ENCODE measurements at regions not wholly inside any gene's neighbourhood (a gene's known extent, or its start where the extent isn't known, plus 50 kb on each side); places are given as distances from the start of the nearest gene placed in this dataset.

DNA sequence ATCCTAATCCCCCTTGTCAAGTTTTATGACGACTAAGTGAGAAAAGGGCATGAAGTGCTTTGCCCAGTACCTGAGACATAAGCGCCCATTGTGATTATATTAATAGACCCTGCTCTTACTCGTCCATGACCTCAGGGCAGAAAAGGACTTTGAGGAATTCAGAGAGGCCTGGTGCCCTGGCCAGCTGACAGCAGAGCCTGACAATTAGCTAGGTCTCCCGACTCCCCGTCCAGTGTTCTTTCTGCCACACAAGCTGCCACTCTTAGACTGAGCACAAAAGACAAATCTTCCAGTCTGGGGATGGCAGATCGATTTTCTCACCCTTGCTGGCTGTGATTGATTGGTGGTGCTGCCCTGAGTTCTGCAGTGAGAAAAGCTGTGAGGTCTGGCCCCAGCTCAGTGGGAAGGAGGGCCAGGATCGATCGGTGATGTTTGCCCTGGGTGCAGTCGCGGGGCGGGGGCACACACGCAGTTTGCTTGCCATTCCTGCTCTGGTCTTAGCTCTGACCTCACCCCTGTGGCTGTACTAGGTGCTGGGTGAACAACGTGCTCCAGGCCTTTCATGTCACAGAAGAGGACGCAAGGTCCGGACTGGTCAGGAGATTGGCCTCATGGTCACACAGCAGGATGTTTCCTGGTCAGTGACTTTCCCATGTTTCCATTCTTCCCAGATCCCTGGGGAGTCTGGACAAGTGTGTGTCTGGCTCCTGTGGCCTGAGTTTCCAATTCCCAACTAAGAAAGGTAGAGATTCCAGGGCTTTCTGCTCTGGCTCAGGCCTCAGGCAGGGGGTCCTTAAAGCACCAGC lies 67.4 kb upstream of the TLE3 start:
- Histone ChIP-seq H3K27me3 (ENCODE audit: insufficient read depth, low read length) (no peaks in the 10 kb centered on the region), H3K4me3 (replicated peaks in 1 of 2; ENCODE audit: low read depth in 1 of 2, low read length in 2 of 2) (no peak overlapping the region), H3K4me1 (ENCODE audit: control insufficient read depth in 1 of 2, insufficient read depth in 2 of 2, low read length in 2 of 2) (peaks cover 0 to 3% of the 10 kb centered on the region in 2 experiments; a peak in 1 of 4 replicates), H2AFZ (ENCODE audit: low read depth, low read length, poor library complexity, severe bottlenecking) (no peak overlapping the region), H3K4me2 (ENCODE audit: low read length) (no peak overlapping the region), H3K79me2 (ENCODE audit: insufficient read depth, low read length) (no peaks in the 10 kb centered on the region), H3K36me3 (ENCODE audit: control insufficient read depth in 1 of 2, insufficient read depth in 2 of 2, low read length in 2 of 2) (no peaks in the 10 kb centered on the region), H3K27ac (ENCODE audit: low read depth, low read length) (no peak overlapping the region), H3K9me3 (ENCODE audit: control insufficient read depth in 1 of 2, insufficient read depth in 1 of 2, low read depth in 1 of 2, low read length in 2 of 2) (no peaks in the 10 kb centered on the region; a peak in 1 of 4 replicates), H3K9ac (ENCODE audit: low read length) (no peak overlapping the region), H3K9me2 (ENCODE audit: insufficient read depth) (no peaks in the 10 kb centered on the region), H4K20me1 (ENCODE audit: insufficient read depth) (no peaks in the 10 kb centered on the region)
- POLR2A ChIA-PET: no interaction called here
- no peak for TF ChIP-seq ELF1 (IDR thresholded peaks at IDR 0.05; ENCODE audit: borderline replicate concordance, low read depth)
- no peak for TF ChIP-seq JUND (IDR thresholded peaks at IDR 0.05)
- TF ChIP-seq CTCF (IDR thresholded peaks at IDR 0.05 in 2 of 3, conservative IDR thresholded peaks at IDR 0.05 in 1 of 3; ENCODE audit: borderline replicate concordance in 1 of 3, insufficient read depth in 1 of 3, low read depth in 2 of 3, low read length in 2 of 3): no peak
- TF ChIP-seq FOSL1 (IDR thresholded peaks at IDR 0.05; ENCODE audit: low read depth): no peak
- TF ChIP-seq ZNF274 (IDR thresholded peaks at IDR 0.05; ENCODE audit: low read depth, low read length): no peak
- TF ChIP-seq SIN3A (IDR thresholded peaks at IDR 0.05; ENCODE audit: low read depth): no peak
- TF ChIP-seq ZFX (IDR thresholded peaks at IDR 0.05): no peak
- TF ChIP-seq ATF3 (IDR thresholded peaks at IDR 0.05): no peak
- TF ChIP-seq TCF7L2 (IDR thresholded peaks at IDR 0.05; ENCODE audit: borderline replicate concordance, extremely low read depth, insufficient read depth, insufficient read length): no peak
- TF ChIP-seq CBX3 (IDR thresholded peaks at IDR 0.05; ENCODE audit: low read depth): no peak
- TF ChIP-seq POLR2AphosphoS5 (IDR thresholded peaks at IDR 0.05; ENCODE audit: low read depth, low read length): no peak
- no peak for TF ChIP-seq SP1 (IDR thresholded peaks at IDR 0.05; ENCODE audit: low read depth)
- TF ChIP-seq RAD21 (IDR thresholded peaks at IDR 0.05; ENCODE audit: low read depth): no peak
- no peak for TF ChIP-seq MAX (IDR thresholded peaks at IDR 0.05)
- no peak for TF ChIP-seq EZH2 (IDR thresholded peaks at IDR 0.05)
- DNase-seq (ENCODE audit: low read depth, low spot score): no peak
- no peak for ATAC-seq
- RAD21 ChIA-PET (ENCODE audit: low non-redundant PET in 1 of 2, low total read pairs in 2 of 2, uncharacterized antibody in 2 of 2, unreplicated experiment in 2 of 2): no interaction called here
- no TSS peak for BruUV-seq (replicated peaks)
- intact Hi-C loops (cut with micrococcal nuclease): no loop called here
- CTCF ChIA-PET: no interaction called here
